Medulla oblongata (tissue), 1 donor: ENCODE measurements at regions not wholly inside any gene's neighbourhood (a gene's known extent, or its start where the extent isn't known, plus 50 kb on each side); places are given as distances from the start of the nearest gene placed in this dataset.
A peak's percentile ranks its signal among the peaks of the same experiment; 100 is the strongest.

Experiments used
- DNase-seq: peaks from one replicate; pipeline ENCODE4 v3.0.0-alpha.2; 2015; ENCODE audit errors: extremely low spot score

- no peak for DNase-seq
These were observed 663.7 kb upstream of the B3GAT1 start for GRCh38 chr11:135075740-135076139.

DNA sequence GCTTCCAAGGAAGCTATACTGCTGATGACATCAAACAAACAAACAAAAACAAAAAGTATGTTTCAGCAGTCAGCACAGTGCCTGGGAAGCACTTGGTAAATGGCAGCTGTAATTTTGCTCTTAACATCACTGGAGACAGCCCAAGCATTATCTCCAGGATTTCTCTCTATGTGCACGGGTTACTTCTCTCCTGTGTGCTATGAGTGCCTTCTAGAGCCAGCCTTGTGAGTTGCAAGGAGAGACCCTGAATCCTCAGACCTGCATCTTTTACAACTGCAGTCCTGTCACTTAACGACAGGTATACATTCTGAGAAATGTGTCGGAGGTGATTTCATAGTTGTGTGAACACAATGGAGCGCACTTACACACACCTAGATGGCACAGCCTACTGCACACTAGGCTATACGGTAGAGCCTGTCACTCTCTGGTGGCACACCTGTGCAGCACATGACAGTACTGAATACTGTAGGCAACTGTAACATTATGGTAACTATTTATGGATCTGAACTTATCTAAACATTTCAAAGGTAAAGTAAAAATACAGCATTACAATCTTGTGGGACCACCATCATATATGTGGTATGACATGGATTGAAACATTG, 662.5 kb upstream of the B3GAT1 start:
- DNase-seq, result no peak

DNA sequence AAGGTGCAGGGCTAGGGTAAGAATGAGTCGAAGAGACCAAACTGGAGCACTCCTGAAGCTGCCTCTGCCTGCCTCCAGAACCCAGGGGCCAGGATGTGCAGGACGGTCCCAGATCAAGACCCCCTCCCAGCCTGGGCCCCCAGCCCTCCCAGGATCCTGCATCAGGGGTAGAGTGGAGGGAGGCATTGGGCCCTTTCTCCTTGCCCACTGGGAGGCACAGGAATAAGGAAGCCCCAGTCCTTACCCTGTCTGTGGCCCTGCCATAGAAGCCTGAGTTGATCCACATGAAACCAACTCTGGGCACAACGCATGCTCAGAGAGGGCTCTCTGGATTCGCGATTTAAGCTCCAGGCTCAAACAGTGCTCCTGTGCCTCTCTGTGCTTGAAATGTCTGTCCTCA, 661.8 kb upstream of the B3GAT1 start:
- DNase-seq, result no peak

DNA sequence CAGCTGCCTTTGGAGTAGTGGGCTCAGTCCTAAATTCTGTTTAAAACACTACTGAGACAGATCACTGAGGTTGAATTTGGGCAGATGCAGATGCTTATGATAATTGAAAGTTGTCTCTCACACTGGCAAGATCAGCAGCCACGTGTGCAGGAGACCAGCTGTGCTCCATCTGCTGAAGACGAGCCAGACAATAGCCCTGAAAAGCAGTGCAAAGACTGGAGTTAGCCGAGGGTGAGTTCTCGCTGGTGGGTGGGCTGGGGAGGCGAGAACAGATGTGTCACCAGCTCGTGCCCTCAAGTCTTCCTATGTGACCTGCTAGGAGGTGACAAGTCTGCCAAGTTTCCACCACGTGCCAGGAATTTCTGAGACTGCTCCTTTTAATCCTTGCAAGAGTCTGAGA, 661.3 kb upstream of the B3GAT1 start:
- DNase-seq, result no peak

- DNase-seq, result no peak
These were observed 657.8 kb upstream of the B3GAT1 start for GRCh38 chr11:135069890-135070289.

DNA sequence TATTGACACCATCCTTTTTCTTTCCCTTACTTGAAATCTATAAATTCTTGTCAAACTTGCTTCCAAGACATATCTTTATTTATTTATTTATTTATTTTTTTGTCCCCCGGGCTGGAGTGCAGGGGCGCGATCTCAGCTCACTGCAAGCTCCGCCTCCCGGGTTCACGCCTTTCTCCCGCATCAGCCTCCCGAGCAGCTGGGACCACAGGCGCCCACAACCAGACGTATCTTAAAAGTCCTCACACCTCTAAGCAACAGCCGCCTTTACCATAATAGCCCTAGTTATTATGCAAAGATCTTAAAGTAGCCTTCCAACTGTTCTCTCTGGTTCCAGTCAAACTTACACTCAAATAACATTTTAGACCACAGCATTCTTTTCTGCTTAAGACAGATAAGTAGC, 657.0 kb upstream of the B3GAT1 start:
- DNase-seq, result no peak

DNA sequence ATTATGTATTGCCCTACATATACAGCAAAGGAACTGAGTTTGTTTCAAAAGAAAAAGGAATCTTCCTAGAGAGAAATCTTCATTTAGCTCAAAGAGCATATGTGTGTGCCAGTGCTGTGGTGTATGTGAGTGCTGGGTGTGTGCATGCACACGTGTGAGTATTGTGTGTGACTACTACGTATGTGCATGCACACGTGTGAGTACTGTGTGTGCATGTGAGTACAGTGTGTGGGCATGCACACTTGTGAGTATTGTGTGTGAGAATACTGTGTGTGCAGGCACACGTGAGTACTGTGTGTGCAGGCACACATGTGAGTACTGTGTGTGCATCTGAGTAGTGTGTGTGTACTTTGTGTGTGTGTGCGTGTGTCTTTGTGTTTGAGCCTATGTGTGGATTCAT, 651.0 kb upstream of the B3GAT1 start:
- no peak for DNase-seq

- no peak for DNase-seq
These were observed 649.1 kb upstream of the B3GAT1 start for GRCh38 chr11:135061166-135061565.

- DNase-seq, result no peak
These were observed 634.9 kb upstream of the B3GAT1 start for GRCh38 chr11:135046986-135047385.

- no peak for DNase-seq
These were observed 634.5 kb upstream of the B3GAT1 start for GRCh38 chr11:135046556-135046955.

DNA sequence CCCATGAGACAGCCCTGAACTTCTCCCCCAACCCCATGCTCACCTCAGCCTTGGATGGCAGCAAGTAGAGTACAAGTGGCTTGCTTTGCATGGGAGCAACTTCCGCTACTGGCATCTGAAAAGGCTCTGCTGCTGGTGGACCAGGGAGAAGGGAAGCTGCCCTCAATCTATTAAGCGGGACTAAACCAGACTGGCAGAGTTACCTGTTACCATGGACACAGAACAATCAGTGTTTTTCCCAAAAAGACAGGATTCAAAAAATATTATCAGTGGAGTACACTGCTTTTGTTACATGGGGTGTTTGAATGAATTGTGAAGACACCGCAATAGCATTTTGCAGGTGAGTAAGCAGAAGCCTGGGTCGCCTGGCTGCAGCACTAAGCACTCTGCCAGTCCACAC, 631.4 kb upstream of the B3GAT1 start:
- no peak for DNase-seq

DNA sequence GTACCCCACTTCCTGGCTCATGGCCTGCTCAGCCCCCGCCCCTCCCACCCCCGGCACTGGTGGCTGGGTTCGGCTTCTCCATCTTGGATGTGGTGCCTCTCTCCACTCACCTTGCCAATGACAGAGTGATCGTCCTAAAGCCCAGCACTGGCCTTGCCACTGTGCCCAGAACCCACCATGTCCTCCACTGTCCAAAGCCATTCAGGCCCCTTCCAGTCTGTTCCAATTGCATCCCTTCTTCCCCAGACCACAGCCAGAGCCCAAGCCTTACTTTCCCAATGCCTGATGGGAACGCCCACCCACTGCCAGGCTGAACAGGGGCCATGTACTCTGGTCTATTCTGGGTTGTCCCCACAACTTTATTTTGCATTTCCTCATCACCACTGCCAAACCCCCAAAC, 625.8 kb upstream of the B3GAT1 start:
- DNase-seq, result no peak

DNA sequence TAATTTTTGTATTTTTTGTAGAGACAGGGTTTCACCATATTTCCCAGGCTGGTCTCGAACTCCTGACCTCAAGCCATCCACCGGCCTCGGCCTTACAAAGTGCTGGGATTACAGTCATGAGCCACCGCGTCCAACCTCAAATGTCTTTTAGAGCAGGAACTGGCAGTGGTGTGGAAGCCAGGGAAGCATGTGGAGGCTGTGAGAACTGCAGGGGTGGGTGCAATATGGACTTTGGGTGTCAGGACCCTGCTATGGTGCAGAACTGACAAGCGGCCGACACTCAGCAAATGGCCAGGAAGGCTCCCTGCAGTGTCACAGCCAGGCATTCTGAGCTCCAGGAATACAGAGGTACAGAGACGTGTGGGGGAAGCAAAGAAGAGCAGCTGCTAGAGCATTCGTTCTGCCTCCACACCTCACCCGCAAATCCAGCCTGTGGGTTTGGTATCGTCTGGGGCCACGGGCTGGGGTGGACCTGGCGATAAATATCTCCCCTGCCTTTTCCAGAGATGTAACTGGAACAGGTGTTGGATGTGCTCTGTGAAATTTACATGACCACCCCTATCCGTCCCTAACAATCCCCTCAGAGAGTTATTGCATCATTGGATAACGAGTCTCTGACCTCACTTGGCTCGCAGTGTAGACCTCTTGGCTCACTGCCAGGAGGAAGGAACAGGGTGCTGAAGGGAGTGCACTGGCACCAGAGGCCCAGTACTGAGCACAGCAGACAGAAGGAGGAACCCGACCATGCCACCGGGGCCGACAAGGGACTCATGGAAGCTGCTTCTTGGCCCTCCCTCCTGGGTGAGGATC, 624.7 kb upstream of the B3GAT1 start:
- no peak for DNase-seq

- DNase-seq, result no peak
These were observed 623.2 kb upstream of the B3GAT1 start for GRCh38 chr11:135035282-135035681.

DNA sequence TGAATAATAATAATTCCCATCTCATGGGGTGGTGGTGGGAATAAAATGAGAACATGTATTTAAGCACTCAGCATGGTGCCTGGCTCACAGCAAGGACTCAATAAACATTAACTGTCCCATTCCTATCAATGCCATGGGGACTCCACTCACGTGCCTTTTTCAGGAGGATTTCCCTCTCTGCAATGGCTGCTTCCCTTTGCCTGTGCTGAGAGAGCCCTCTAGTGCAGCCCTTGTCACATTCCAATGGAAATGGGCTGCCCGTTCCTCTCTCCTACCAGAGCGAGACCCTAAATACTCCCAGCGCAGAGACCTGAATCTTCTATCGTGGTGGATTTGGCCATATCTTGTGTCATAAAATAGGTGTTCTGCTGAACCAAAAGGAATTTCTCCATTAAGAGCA, 621.5 kb upstream of the B3GAT1 start:
- peak; percentile 79 for DNase-seq

GRCh38 chr11:135031205-135031989, 619.4 kb upstream of the B3GAT1 start:
- DNase-seq, result no peak

DNA sequence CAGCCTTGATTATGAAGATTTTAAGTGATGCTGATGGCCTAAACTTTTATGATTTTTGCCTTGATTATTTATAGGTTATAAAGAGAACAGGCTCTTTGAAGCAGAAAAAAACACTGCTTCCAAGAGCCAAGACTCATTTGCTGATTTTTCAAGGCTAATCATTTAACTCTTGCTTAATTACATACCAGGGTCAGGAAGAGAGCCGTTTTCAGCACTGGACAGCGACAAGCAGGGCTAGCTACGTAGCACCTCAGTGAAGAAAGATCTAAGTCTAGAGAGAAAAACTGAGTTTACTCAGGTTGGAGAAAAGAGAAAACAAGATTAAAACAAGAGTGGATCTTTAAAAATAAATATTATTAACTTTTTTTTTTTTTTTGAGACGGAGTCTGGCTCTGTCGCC, 615.4 kb upstream of the B3GAT1 start:
- DNase-seq, result peak; percentile 16

DNA sequence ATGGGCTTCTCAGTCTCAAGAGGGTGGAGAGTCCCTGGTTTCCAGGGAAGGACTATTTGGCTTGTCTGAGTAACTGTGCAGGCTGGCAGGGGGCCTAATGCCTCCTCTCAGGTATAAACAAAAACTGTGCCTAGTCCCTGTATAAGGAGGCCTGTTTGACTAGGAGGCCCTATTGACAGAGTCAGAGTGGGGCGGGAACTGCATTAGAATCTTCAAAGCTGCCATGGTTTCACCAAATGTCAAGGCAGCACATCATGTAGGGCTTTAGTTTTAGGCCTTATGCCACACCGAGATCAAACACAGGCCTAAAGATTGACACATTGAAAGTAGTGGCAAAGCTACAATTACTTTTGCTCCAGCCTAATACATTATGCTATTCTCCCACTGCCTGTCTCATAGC, 611.5 kb upstream of the B3GAT1 start:
- DNase-seq, result no peak

DNA sequence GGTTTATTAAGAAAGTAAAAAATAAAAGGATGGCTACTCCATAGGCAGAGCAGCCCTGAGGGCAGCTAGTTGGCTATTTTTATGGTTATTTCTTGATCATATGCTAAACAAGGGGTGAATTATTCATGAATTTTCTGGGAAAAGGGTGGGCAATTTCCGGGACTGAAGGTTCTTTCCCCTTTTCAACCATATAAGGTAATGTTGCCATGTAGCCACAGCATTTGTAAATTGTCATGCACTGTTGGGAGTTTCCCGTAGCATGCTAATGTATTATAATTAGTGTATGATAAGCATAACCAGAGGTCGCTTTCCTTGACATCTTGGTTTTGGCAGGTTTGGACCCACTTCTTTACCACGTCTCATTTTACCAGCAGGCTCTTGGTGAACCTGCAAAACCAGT, 610.4 kb upstream of the B3GAT1 start:
- DNase-seq, result no peak

DNA sequence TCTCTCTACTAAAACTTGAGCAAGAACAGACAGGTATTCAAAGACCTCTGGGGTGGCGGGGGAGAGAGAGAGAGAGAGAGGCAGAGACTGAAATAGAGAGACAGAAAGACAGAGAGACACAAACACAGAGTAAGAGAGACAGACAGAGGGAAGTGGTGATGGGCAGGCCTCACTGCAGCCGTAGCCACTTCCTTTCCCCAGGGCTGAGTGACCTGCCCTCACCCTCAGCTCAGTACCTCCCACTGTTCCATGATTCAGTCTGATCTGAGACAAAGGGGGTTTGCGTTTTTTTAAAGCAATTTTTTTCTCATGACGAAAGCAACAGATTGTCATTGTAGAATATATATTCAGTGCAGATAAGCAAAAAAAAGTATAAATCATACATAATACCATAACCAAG, 607.9 kb upstream of the B3GAT1 start:
- no peak for DNase-seq

DNA sequence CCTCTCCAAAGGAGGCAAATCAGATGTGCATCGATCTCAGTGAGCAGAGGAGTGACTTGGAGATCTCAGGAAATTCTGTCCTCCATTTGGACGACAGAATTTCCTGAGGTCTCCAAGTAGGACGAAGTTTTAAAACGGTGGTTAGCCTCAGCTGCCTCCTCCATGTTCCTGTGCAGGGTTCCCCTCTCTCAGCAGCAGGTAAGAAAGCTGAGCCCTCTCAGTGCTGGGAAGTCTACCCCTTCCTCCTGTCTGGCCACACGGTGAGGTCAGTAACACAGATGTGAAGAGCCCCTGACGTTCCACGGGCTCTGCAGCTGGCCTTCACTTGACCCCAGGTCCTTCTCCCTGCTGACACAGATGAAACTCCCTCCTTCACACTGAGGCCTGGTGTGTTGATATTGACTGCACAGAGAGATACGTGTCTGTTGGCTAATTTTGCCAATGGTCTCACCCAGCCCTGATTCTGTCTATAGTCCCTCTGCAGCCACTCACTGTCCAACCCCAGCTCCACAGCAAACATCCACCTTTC, 607.4 kb upstream of the B3GAT1 start:
- no peak for DNase-seq

GRCh38 chr11:135017296-135017695, 605.3 kb upstream of the B3GAT1 start:
- no peak for DNase-seq

DNA sequence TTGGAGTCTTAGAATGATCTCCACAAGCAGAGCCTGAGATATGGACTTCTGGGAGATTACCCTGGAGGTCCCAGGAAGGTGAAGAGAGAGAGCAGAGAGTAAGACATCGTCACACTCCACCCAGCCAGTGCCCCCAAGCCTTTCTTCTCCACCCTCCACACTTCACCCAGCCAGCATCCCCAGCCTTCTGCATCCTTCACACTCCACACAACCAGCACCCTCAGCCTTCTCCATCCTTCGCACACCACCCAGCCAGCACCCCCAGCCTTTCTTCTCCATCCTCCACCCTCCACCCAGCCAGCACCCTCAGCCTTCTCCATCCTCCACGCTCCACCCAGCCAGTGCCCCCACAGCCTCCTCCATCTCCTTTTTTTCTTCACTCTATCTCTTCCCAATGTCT, 603.9 kb upstream of the B3GAT1 start:
- no peak for DNase-seq
